OCI-LY7 (cell line): ENCODE measurements at regions not wholly inside any gene's neighbourhood (a gene's known extent, or its start where the extent isn't known, plus 50 kb on each side); places are given as distances from the start of the nearest gene placed in this dataset.

ENCODE experiments used
- CTCF ChIP-seq: fragments of 200-600 bp; sonication (generic); conservative IDR thresholded peaks from 2 replicates; pipeline ENCODE4 v1.5.1; 2014; ENCODE audit warnings: mild to moderate bottlenecking, antibody characterized with exemption, low read length, moderate library complexity, mixed read lengths
- EZH2phosphoT487 ChIP-seq: fragments of 200-600 bp; sonication (generic); IDR thresholded peaks from 2 replicates; pipeline ENCODE4 v1.6.1; 2018; ENCODE audit warnings: low read depth, borderline replicate concordance, mild to moderate bottlenecking, mixed run types, antibody characterized with exemption, low read length, moderate library complexity, mixed read lengths

- TF ChIP-seq CTCF = no peak
- no peak for TF ChIP-seq EZH2phosphoT487
Measured at GRCh38 chr2:105514576-105514975, 115.7 kb upstream of the FHL2 start.
